Neural cell (in vitro differentiated cells): ENCODE measurements at regions not wholly inside any gene's neighbourhood (a gene's known extent, or its start where the extent isn't known, plus 50 kb on each side); places are given as distances from the start of the nearest gene placed in this dataset.

Experiments
- H2AFZ ChIP-seq: fragments of 200-600, 300-800 bp; sonication (generic), shearing (Covaris generic); 2 replicates; pipeline ENCODE4 v1.6.0; 2014; ENCODE audit warnings: low read depth, mild to moderate bottlenecking, antibody characterized with exemption, low read length, moderate library complexity
- H3F3A ChIP-seq: fragments of 200-600 bp; shearing (Covaris generic); 2 replicates; pipeline ENCODE4 v1.6.1; 2016; ENCODE audit warnings: mild to moderate bottlenecking, moderate library complexity, mixed read lengths, antibody characterized with exemption, low read length; ENCODE audit not compliant: insufficient read depth, poor library complexity, severe bottlenecking
- H3K27ac ChIP-seq: fragments of 200-600, 300-800 bp; sonication (generic), shearing (Covaris generic); 2 replicates; pipeline ENCODE4 v1.5.1; 2014; ENCODE audit warnings: mild to moderate bottlenecking, low read length, moderate library complexity
- H3K27me3 ChIP-seq: fragments of 300-800, 200-600 bp; sonication (generic), shearing (Covaris generic); 2 replicates; pipeline ENCODE4 v1.6.0; 2014; ENCODE audit warnings: mild to moderate bottlenecking, low read depth, low read length, moderate library complexity; ENCODE audit not compliant: insufficient read depth
- H3K36me3 ChIP-seq: fragments of 300-800, 200-600 bp; sonication (generic), shearing (Covaris generic); 2 replicates; pipeline ENCODE4 v1.5.1; 2014; ENCODE audit warnings: mild to moderate bottlenecking, antibody characterized with exemption, low read length, moderate library complexity; ENCODE audit not compliant: insufficient read depth
- H3K4me2 ChIP-seq: fragments of 300-800, 200-600 bp; sonication (generic), shearing (Covaris generic); 2 replicates; pipeline ENCODE4 v1.6.0; 2014; ENCODE audit warnings: mild to moderate bottlenecking, low read length
- H3K4me3 ChIP-seq: fragments of 300-800, 200-600 bp; sonication (generic), shearing (Covaris generic); 2 replicates; pipeline ENCODE4 v1.5.1; 2014; ENCODE audit warnings: mild to moderate bottlenecking, low read length, moderate library complexity
- H3K79me2 ChIP-seq: fragments of 200-600 bp; shearing (Covaris generic); replicated peaks from 2 replicates; pipeline ENCODE4 v1.6.0; 2014; ENCODE audit warnings: mild to moderate bottlenecking, low read length, moderate library complexity; ENCODE audit not compliant: insufficient read depth
- H3K9ac ChIP-seq: fragments of 300-800, 200-600 bp; sonication (generic), shearing (Covaris generic); 2 replicates; pipeline ENCODE4 v1.6.1; 2016; ENCODE audit warnings: mild to moderate bottlenecking, low read length, mixed read lengths
- H3K9me2 ChIP-seq: fragments of 200-600 bp; shearing (Covaris generic); 2 replicates; pipeline ENCODE4 v1.6.1; 2016; ENCODE audit warnings: mild to moderate bottlenecking, low read length, mixed read lengths; ENCODE audit not compliant: insufficient read depth
- H3K9me3 ChIP-seq: fragments of 200-600, 300-800 bp; sonication (generic), shearing (Covaris generic); 2 replicates; pipeline ENCODE4 v1.6.1; 2016; ENCODE audit warnings: mild to moderate bottlenecking, mixed run types, low read length, moderate library complexity, mixed read lengths
- H4K20me1 ChIP-seq: fragments of 200-600 bp; shearing (Covaris generic); 2 replicates; pipeline ENCODE4 v1.6.1; 2016; ENCODE audit warnings: mild to moderate bottlenecking, mixed run types; ENCODE audit not compliant: insufficient read depth
- EP300 ChIP-seq: fragments of 450-650 bp; conservative IDR thresholded peaks from 2 replicates; pipeline ENCODE4 v1.6.1; 2014; ENCODE audit warnings: antibody characterized with exemption, mild to moderate bottlenecking, moderate library complexity; ENCODE audit not compliant: poor library complexity, severe bottlenecking
- EZH2 ChIP-seq: fragments of 200-600, 300-800 bp; shearing (Covaris generic), sonication (generic); IDR thresholded peaks from 2 replicates; pipeline ENCODE4 v1.6.1; 2014; ENCODE audit warnings: antibody characterized with exemption, low read length, borderline replicate concordance, mild to moderate bottlenecking; ENCODE audit not compliant: insufficient read depth, poor library complexity, severe bottlenecking
- MXI1 ChIP-seq: fragments of 450-650 bp; conservative IDR thresholded peaks from 2 replicates; pipeline ENCODE4 v1.6.1; 2014; ENCODE audit warnings: antibody characterized with exemption, mild to moderate bottlenecking; ENCODE audit not compliant: poor library complexity, severe bottlenecking
- POLR2AphosphoS5 ChIP-seq: IDR thresholded peaks from 2 replicates; pipeline ENCODE4 v1.6.1; 2012
- RAD21 ChIP-seq: fragments of 450-650 bp; conservative IDR thresholded peaks from 2 replicates; pipeline ENCODE4 v1.6.1; 2014; ENCODE audit warnings: antibody characterized with exemption, mild to moderate bottlenecking, moderate library complexity
- SMC3 ChIP-seq: fragments of 450-650 bp; conservative IDR thresholded peaks from 2 replicates; pipeline ENCODE4 v1.6.1; 2014; ENCODE audit warnings: antibody characterized with exemption, mild to moderate bottlenecking, moderate library complexity; ENCODE audit not compliant: poor library complexity
- TAF1 ChIP-seq: IDR thresholded peaks from 2 replicates; pipeline ENCODE4 v1.6.1; 2012; ENCODE audit warnings: low read depth
- TF ChIP-seq, protein P1 (sequence below): IDR thresholded peaks from 2 replicates; pipeline ENCODE4 v1.6.1; 2012; ENCODE audit warnings: borderline replicate concordance
- TF ChIP-seq, protein P2 (sequence below): fragments of 450-650 bp; IDR thresholded peaks from 2 replicates; pipeline ENCODE4 v1.5.1; 2014; ENCODE audit warnings: antibody characterized with exemption, mild to moderate bottlenecking, moderate library complexity; ENCODE audit not compliant: poor library complexity, severe bottlenecking

DNA sequence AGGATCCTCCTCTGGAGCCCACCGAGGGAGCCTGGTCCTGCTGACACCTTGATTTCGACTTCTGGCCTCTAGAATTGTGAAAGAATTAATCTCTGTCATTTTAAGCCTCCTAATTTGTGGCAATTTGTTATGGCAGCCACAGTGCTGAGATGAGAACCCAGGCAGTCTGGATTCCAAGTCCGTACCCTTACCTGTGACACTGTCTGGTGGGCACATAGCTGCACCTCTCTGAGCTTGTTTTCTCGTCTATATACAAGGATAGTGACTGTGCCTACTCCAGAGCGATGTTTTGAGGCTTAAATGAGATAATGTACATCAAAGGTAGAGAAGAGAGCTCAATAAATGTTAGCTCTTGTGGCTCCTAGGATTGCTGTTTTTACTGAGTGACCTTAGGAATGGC, 128.4 kb upstream of the MPHOSPH6 start:
- Histone ChIP-seq H3K27ac (no peak overlapping the region), H3K9me2 (no peaks in the 10 kb centered on the region), H3K4me3 (no peak overlapping the region), H2AFZ (no peak overlapping the region), H3K79me2 (no peaks in the 10 kb centered on the region), H3K4me2 (no peak overlapping the region), H4K20me1 (no peaks in the 10 kb centered on the region), H3F3A (no peaks in the 10 kb centered on the region), H3K27me3 (no peaks in the 10 kb centered on the region), H3K9ac (no peak overlapping the region), H3K36me3 (no peaks in the 10 kb centered on the region), H3K9me3 (no peaks in the 10 kb centered on the region)
- TF ChIP-seq MXI1: no peak
- no peak for TF ChIP-seq EP300
- no peak for TF ChIP-seq SMC3

DNA sequence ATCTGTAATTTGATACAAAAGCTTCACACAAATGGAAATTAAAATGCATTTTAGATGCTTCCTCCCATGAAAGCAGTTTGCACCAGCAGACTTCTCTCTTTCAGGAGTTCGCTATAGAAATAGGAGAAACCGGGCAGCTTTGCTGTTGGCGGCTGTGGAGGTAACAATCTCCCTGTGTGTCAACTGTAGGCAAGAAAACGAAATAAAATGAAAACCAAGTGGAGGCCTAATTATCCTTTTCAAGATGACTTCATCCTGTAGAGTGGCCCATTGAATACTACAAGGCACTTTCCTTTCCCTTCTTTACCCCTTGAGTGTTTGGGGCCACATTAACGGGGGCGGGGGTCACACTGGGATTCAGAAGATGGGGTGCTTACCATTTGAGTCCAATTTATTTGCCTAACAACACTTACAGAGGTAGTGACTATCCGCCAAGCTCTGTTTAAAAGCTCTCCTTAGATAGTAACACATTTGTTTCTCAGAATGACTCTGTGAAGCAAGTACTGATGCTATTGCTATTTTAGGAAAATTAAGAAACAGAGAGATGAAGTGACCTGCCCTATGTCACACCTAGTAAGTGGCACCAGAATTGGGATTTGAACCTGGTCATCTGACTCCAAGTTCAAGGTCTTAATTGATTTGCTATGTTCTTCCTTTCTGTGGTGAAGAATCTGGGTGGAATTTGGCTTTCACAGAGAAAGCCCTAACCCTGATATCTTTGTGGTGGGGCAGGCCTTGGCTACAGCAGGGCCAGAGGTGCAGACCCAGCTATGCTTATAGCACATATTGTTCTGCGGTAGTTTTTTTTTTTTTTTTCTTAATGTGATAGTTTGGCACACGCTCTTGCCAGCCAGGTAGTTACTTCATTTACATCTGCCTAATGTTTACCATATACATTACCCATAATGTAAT, 125.5 kb upstream of the MPHOSPH6 start:
- H4K20me1 ChIP-seq: no peaks in the 10 kb centered on the region
- no peaks in the 10 kb centered on the region for H3K36me3 ChIP-seq
- H3K79me2 ChIP-seq: no peaks in the 10 kb centered on the region
- H3K27ac ChIP-seq: no peak overlapping the region
- no peak overlapping the region for H3K4me2 ChIP-seq
- no peak overlapping the region for H3K4me3 ChIP-seq
- TF ChIP-seq, protein P1, sequence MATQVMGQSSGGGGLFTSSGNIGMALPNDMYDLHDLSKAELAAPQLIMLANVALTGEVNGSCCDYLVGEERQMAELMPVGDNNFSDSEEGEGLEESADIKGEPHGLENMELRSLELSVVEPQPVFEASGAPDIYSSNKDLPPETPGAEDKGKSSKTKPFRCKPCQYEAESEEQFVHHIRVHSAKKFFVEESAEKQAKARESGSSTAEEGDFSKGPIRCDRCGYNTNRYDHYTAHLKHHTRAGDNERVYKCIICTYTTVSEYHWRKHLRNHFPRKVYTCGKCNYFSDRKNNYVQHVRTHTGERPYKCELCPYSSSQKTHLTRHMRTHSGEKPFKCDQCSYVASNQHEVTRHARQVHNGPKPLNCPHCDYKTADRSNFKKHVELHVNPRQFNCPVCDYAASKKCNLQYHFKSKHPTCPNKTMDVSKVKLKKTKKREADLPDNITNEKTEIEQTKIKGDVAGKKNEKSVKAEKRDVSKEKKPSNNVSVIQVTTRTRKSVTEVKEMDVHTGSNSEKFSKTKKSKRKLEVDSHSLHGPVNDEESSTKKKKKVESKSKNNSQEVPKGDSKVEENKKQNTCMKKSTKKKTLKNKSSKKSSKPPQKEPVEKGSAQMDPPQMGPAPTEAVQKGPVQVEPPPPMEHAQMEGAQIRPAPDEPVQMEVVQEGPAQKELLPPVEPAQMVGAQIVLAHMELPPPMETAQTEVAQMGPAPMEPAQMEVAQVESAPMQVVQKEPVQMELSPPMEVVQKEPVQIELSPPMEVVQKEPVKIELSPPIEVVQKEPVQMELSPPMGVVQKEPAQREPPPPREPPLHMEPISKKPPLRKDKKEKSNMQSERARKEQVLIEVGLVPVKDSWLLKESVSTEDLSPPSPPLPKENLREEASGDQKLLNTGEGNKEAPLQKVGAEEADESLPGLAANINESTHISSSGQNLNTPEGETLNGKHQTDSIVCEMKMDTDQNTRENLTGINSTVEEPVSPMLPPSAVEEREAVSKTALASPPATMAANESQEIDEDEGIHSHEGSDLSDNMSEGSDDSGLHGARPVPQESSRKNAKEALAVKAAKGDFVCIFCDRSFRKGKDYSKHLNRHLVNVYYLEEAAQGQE: no peak
- TF ChIP-seq, protein P2, sequence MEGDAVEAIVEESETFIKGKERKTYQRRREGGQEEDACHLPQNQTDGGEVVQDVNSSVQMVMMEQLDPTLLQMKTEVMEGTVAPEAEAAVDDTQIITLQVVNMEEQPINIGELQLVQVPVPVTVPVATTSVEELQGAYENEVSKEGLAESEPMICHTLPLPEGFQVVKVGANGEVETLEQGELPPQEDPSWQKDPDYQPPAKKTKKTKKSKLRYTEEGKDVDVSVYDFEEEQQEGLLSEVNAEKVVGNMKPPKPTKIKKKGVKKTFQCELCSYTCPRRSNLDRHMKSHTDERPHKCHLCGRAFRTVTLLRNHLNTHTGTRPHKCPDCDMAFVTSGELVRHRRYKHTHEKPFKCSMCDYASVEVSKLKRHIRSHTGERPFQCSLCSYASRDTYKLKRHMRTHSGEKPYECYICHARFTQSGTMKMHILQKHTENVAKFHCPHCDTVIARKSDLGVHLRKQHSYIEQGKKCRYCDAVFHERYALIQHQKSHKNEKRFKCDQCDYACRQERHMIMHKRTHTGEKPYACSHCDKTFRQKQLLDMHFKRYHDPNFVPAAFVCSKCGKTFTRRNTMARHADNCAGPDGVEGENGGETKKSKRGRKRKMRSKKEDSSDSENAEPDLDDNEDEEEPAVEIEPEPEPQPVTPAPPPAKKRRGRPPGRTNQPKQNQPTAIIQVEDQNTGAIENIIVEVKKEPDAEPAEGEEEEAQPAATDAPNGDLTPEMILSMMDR: no peak
- TF ChIP-seq RAD21 (no peak), EP300 (no peak), SMC3 (no peak), TAF1 (no peak), EZH2 (no peak), POLR2AphosphoS5 (no peak), MXI1 (no peak)
- no peaks in the 10 kb centered on the region for H3K27me3 ChIP-seq
- no peaks in the 10 kb centered on the region for H3K9me2 ChIP-seq
- no peaks in the 10 kb centered on the region for H3K9me3 ChIP-seq
- no peaks in the 10 kb centered on the region for H3F3A ChIP-seq
- no peak overlapping the region for H3K9ac ChIP-seq
- no peak overlapping the region for H2AFZ ChIP-seq
